ENCODE measurements at regions not wholly inside any gene's neighbourhood (a gene's known extent, or its start where the extent isn't known, plus 50 kb on each side); places are given as distances from the start of the nearest gene placed in this dataset.

- Mint-ChIP-seq H3K4me1 (no peaks in the 10 kb centered on the region), H3K36me3 (no peaks in the 10 kb centered on the region), H3K27ac (no peak overlapping the region), H3K9me3 (peaks cover 6 to 26% (median 14%) of the 10 kb centered on the region in 7 donors), H3K27me3 (ENCODE audit: low read depth in 3 of 3) (no peaks in the 10 kb centered on the region), H3K4me3 (no peak overlapping the region)
- no peak overlapping the region for H3K4me3 ChIP-seq (replicated peaks in 1 of 3; ENCODE audit: low read depth in 2 of 3, low read length in 3 of 3)
- TF ChIP-seq CTCF (IDR thresholded peaks at IDR 0.05) = no peak
- H3K36me3 ChIP-seq (replicated peaks in 1 of 2; ENCODE audit: control insufficient read depth in 1 of 2, insufficient read depth in 2 of 2, low read length in 2 of 2) = no peaks in the 10 kb centered on the region
- H3K27ac ChIP-seq (ENCODE audit: low read depth in 1 of 2, low read length in 2 of 2) = no peak overlapping the region
- intact Hi-C loops (cut with micrococcal nuclease) = no loop called here
- H3K9me3 ChIP-seq (replicated peaks in 1 of 2; ENCODE audit: control insufficient read depth in 1 of 2, insufficient read depth in 1 of 2, low read length in 2 of 2) = peaks cover 22 to 24% of the 10 kb centered on the region in 2 donors
- DNase-seq = no peak
- no peak overlapping the region for H3K9ac ChIP-seq (ENCODE audit: insufficient read depth, low read length, poor library complexity, severe bottlenecking)
- H3K79me2 ChIP-seq (ENCODE audit: insufficient read depth, low read length) = no peaks in the 10 kb centered on the region
- WGBS (ENCODE audit: insufficient coverage) = 86% methylated on average over 2 of the region's 3 CpGs
- no peak overlapping the region for H2AFZ ChIP-seq (ENCODE audit: insufficient read depth, low read depth, low read length, poor library complexity, severe bottlenecking)
- H4K20me1 ChIP-seq (ENCODE audit: insufficient read depth, low read length) = no peaks in the 10 kb centered on the region
- H3K27me3 ChIP-seq (ENCODE audit: control insufficient read depth in 2 of 2, insufficient read depth in 2 of 2, low read length in 2 of 2) = no peaks in the 10 kb centered on the region
- no peak overlapping the region for H3K4me2 ChIP-seq (replicated peaks; ENCODE audit: extremely low read depth, low read length, poor library complexity, severe bottlenecking)
- no peaks in the 10 kb centered on the region for H3K4me1 ChIP-seq (ENCODE audit: control insufficient read depth in 1 of 2, insufficient read depth in 2 of 2, low read length in 2 of 2)
These were observed 277.1 kb downstream of the PAX1 start for GRCh38 chr20:21982559-21982958.

- Mint-ChIP-seq H3K27me3 (ENCODE audit: low read depth in 3 of 3) (no peaks in the 10 kb centered on the region), H3K4me1 (no peaks in the 10 kb centered on the region), H3K9me3 (peaks cover 3 to 22% (median 14%) of the 10 kb centered on the region in 7 donors), H3K36me3 (no peaks in the 10 kb centered on the region), H3K27ac (no peak overlapping the region), H3K4me3 (no peak overlapping the region)
- no peaks in the 10 kb centered on the region for H3K36me3 ChIP-seq (replicated peaks in 1 of 2; ENCODE audit: control insufficient read depth in 1 of 2, insufficient read depth in 2 of 2, low read length in 2 of 2)
- H3K79me2 ChIP-seq (ENCODE audit: insufficient read depth, low read length) = no peaks in the 10 kb centered on the region
- 75% methylated on average over 4 of the region's 6 CpGs for WGBS (ENCODE audit: insufficient coverage)
- H3K9me3 ChIP-seq (replicated peaks in 1 of 2; ENCODE audit: control insufficient read depth in 1 of 2, insufficient read depth in 1 of 2, low read length in 2 of 2) = peaks cover 22 to 24% of the 10 kb centered on the region in 2 donors
- DNase-seq = no peak
- no peak for TF ChIP-seq CTCF (IDR thresholded peaks at IDR 0.05)
- no peaks in the 10 kb centered on the region for H3K4me1 ChIP-seq (ENCODE audit: control insufficient read depth in 1 of 2, insufficient read depth in 2 of 2, low read length in 2 of 2)
- H4K20me1 ChIP-seq (ENCODE audit: insufficient read depth, low read length) = no peaks in the 10 kb centered on the region
- H3K4me2 ChIP-seq (replicated peaks; ENCODE audit: extremely low read depth, low read length, poor library complexity, severe bottlenecking) = no peak overlapping the region
- no peak overlapping the region for H2AFZ ChIP-seq (ENCODE audit: insufficient read depth, low read depth, low read length, poor library complexity, severe bottlenecking)
- intact Hi-C loops (cut with micrococcal nuclease) = no loop called here
- H3K27me3 ChIP-seq (ENCODE audit: control insufficient read depth in 2 of 2, insufficient read depth in 2 of 2, low read length in 2 of 2) = no peaks in the 10 kb centered on the region
- no peak overlapping the region for H3K27ac ChIP-seq (ENCODE audit: low read depth in 1 of 2, low read length in 2 of 2)
- no peak overlapping the region for H3K9ac ChIP-seq (ENCODE audit: insufficient read depth, low read length, poor library complexity, severe bottlenecking)
- H3K4me3 ChIP-seq (replicated peaks in 1 of 3; ENCODE audit: low read depth in 2 of 3, low read length in 3 of 3) = no peak overlapping the region
These were observed 276.3 kb downstream of the PAX1 start for GRCh38 chr20:21981597-21982344.

Data from CD14-positive monocyte (primary cell).